Left ventricle myocardium inferior (tissue), 1 donor: ENCODE measurements at regions not wholly inside any gene's neighbourhood (a gene's known extent, or its start where the extent isn't known, plus 50 kb on each side); places are given as distances from the start of the nearest gene placed in this dataset.

ENCODE experiments used
- DNase-seq: peaks from one replicate; pipeline ENCODE4 v3.0.0-alpha.2; 2020
- H3K27ac ChIP-seq: fragments of 200-600 bp; replicated peaks from 2 replicates; pipeline ENCODE4 v1.8.0; 2021
- H3K27me3 ChIP-seq: fragments of 200-600 bp; 2 replicates; pipeline ENCODE4 v1.8.0; 2021; ENCODE audit warnings: low read depth
- H3K36me3 ChIP-seq: fragments of 200-600 bp; 2 replicates; pipeline ENCODE4 v1.8.0; 2021
- H3K4me1 ChIP-seq: fragments of 200-600 bp; 2 replicates; pipeline ENCODE4 v1.8.0; 2021
- H3K4me3 ChIP-seq: fragments of 200-600 bp; 2 replicates; pipeline ENCODE4 v1.8.0; 2021; ENCODE audit warnings: mild to moderate bottlenecking, moderate library complexity
- H3K9me3 ChIP-seq: fragments of 200-600 bp; replicated peaks from 2 replicates; pipeline ENCODE4 v1.8.0; 2021
- CTCF ChIP-seq: fragments of 200-600 bp; IDR thresholded peaks from 2 replicates; pipeline ENCODE4 v1.8.0; 2021; ENCODE audit warnings: antibody characterized with exemption, mild to moderate bottlenecking, borderline replicate concordance
- intact Hi-C: fragments of 100-400 bp; cut with micrococcal nuclease; formaldehyde crosslinking; loops from one replicate; pipeline ENCODE4 v1.11.0; 2022
- donor health status: DM: no; HTN: yes; CAD: no; lungs with severe emphysema.

GRCh38 chrX:39736216-39737211, 361.2 kb downstream of the BCOR start:
- intact Hi-C loops: loop anchor here (10.0 kb wide), 1 partner anchor 78 kb away; no protein-coding TSS in a partner anchor
- Histone ChIP-seq H3K36me3 (no peaks in the 10 kb centered on the region), H3K27me3 (no peaks in the 10 kb centered on the region), H3K4me1 (peaks cover 17% of the 10 kb centered on the region), H3K9me3 (no peaks in the 10 kb centered on the region), H3K27ac (peak overlapping the region; percentile 59), H3K4me3 (no peak overlapping the region)
- DNase-seq: peak; percentile 87
- TF ChIP-seq CTCF: no peak

GRCh38 chrX:39739585-39739984, 358.2 kb downstream of the BCOR start:
- Histone ChIP-seq H3K27me3 (no peaks in the 10 kb centered on the region), H3K4me1 (peaks cover 17% of the 10 kb centered on the region), H3K36me3 (no peaks in the 10 kb centered on the region), H3K4me3 (no peak overlapping the region), H3K27ac (no peak overlapping the region), H3K9me3 (no peaks in the 10 kb centered on the region)
- DNase-seq: no peak
- no peak for TF ChIP-seq CTCF
- intact Hi-C loops: loop anchor here (10.0 kb wide), 1 partner anchor 75 kb away; no protein-coding TSS in a partner anchor

GRCh38 chrX:39740078-39740477, 357.7 kb downstream of the BCOR start:
- H3K9me3 ChIP-seq: no peaks in the 10 kb centered on the region
- no peak overlapping the region for H3K4me3 ChIP-seq
- no peak overlapping the region for H3K27ac ChIP-seq
- H3K4me1 ChIP-seq: peaks cover 15% of the 10 kb centered on the region
- no peak for TF ChIP-seq CTCF
- no peak for DNase-seq
- no peaks in the 10 kb centered on the region for H3K27me3 ChIP-seq
- no peaks in the 10 kb centered on the region for H3K36me3 ChIP-seq
- intact Hi-C loops: no loop called here

GRCh38 chrX:39741904-39742303, 355.9 kb downstream of the BCOR start:
- Histone ChIP-seq H3K36me3 (no peaks in the 10 kb centered on the region), H3K4me3 (no peak overlapping the region), H3K27ac (no peak overlapping the region), H3K9me3 (no peaks in the 10 kb centered on the region), H3K4me1 (no peaks in the 10 kb centered on the region), H3K27me3 (no peaks in the 10 kb centered on the region)
- DNase-seq: no peak
- intact Hi-C loops: no loop called here
- no peak for TF ChIP-seq CTCF

- Histone ChIP-seq H3K36me3 (no peaks in the 10 kb centered on the region), H3K27me3 (no peaks in the 10 kb centered on the region), H3K9me3 (no peaks in the 10 kb centered on the region), H3K4me1 (peaks cover 5% of the 10 kb centered on the region), H3K4me3 (no peak overlapping the region), H3K27ac (no peak overlapping the region)
- no peak for TF ChIP-seq CTCF
- intact Hi-C loops: no loop called here
- DNase-seq: no peak
These were observed 351.9 kb downstream of the BCOR start for GRCh38 chrX:39745818-39746217.
